HepG2 (cell line): ENCODE measurements at regions not wholly inside any gene's neighbourhood (a gene's known extent, or its start where the extent isn't known, plus 50 kb on each side); places are given as distances from the start of the nearest gene placed in this dataset.

Experiments used
- ATAC-seq: fragments of 200-7000 bp; cut with Tn5 transposase; 3 replicates; pipeline ENCODE4 v1.9.1; 2020; ENCODE audit warnings: mild to moderate bottlenecking, moderate library complexity
- BruUV-seq: library from RNA; stranded (reverse); fragments of 400-500 nt; replicated peaks from 2 replicates; lab custom pipeline; 2021; lab: Mats Ljungman, UMichigan
- CTCF ChIA-PET: fragments of 300-600 bp; formaldehyde crosslinking; extraction: SDS; loops from one replicate; lab custom pipeline; 2021; ENCODE audit warnings: low total read pairs, inconsistent platforms, low intra/inter-chr PET ratio; lab: Yijun Ruan, JAX
- POLR2A ChIA-PET: fragments of 350-600 bp; sonication (Branson Sonifier 250); formaldehyde crosslinking; loops from one replicate; lab custom pipeline; 2020; ENCODE audit warnings: antibody characterized with exemption, inconsistent platforms; lab: Yijun Ruan, JAX
- DNase-seq: peaks from one replicate; pipeline ENCODE4 v3.0.0-alpha.2; 2015; ENCODE audit warnings: low spot score
- FAIRE-seq: peaks from 3 replicates; lab custom pipeline; 2011; peaks lifted over from hg19 to GRCh38; lab: Jason Lieb, UNC
- H2AFZ ChIP-seq: one replicate; pipeline ENCODE4 v1.6.1; 2011; ENCODE audit warnings: low read length, inconsistent platforms
- H3K27ac ChIP-seq: fragments of 300-600 bp; 3 replicates; pipeline ENCODE4 v1.8.0; 2011; ENCODE audit warnings: mixed run types, mild to moderate bottlenecking, mixed read lengths, low read length, inconsistent platforms; ENCODE audit not compliant: insufficient read depth; ENCODE audit errors: extremely low read length
- H3K27me3 ChIP-seq, 2 experiments: fragments of 200-600 bp in 1 of 2; 2 replicates in 1 of 2; 3 replicates in 1 of 2; pipeline versions ENCODE4 v1.6.0 to v1.8.0; 2011; ENCODE audit warnings: low read length in 2 of 2, mild to moderate bottlenecking in 2 of 2, moderate library complexity in 2 of 2, inconsistent platforms in 1 of 2; ENCODE audit not compliant: insufficient read depth in 2 of 2, control insufficient read depth in 1 of 2
- H3K36me3 ChIP-seq, 2 experiments: fragments of 200-600 bp in 1 of 2; replicated peaks in 1 of 2; 2 replicates in 1 of 2; 3 replicates in 1 of 2; pipeline versions ENCODE4 v1.5.1 to v1.8.0; 2011; ENCODE audit warnings: low read length in 2 of 2, inconsistent platforms in 1 of 2; ENCODE audit not compliant: insufficient read depth in 2 of 2, control insufficient read depth in 1 of 2
- H3K4me1 ChIP-seq: 2 replicates; pipeline ENCODE4 v1.5.1; 2012; ENCODE audit warnings: low read length, inconsistent platforms; ENCODE audit not compliant: insufficient read depth
- H3K4me2 ChIP-seq: 2 replicates; pipeline ENCODE4 v1.6.0; 2011; ENCODE audit warnings: low read depth, low read length, inconsistent platforms
- H3K4me3 ChIP-seq, 3 experiments: fragments of 200-600 bp in 1 of 3; sonication (generic), shearing (Covaris generic) in 1 of 3; replicated peaks in 1 of 3; 2 replicates each; pipeline ENCODE4 v1.5.1; 2011 to 2016; ENCODE audit warnings: low read length in 3 of 3, inconsistent platforms in 2 of 3, low read depth in 2 of 3, mild to moderate bottlenecking in 2 of 3, control low read depth in 1 of 3, mixed read lengths in 1 of 3; ENCODE audit not compliant: insufficient read depth in 1 of 3
- H3K79me2 ChIP-seq: one replicate; pipeline ENCODE4 v1.6.1; 2011; ENCODE audit warnings: low read length, inconsistent platforms; ENCODE audit not compliant: insufficient read depth
- H3K9ac ChIP-seq: 2 replicates; pipeline ENCODE4 v1.6.0; 2011; ENCODE audit warnings: mild to moderate bottlenecking, low read depth, low read length, inconsistent platforms; ENCODE audit not compliant: insufficient read depth
- H3K9me3 ChIP-seq: 2 replicates; pipeline ENCODE4 v1.5.1; 2012; ENCODE audit warnings: mild to moderate bottlenecking, low read length
- H4K20me1 ChIP-seq: 2 replicates; pipeline ENCODE4 v1.6.0; 2011; ENCODE audit warnings: inconsistent platforms, mild to moderate bottlenecking, low read length, moderate library complexity; ENCODE audit not compliant: insufficient read depth
- CSRNP1 ChIP-seq: sonication (generic); formaldehyde crosslinking; IDR thresholded peaks from 2 replicates; pipeline ENCODE4 v1.8.1; 2023; ENCODE audit warnings: mild to moderate bottlenecking, missing genetic modification reagents
- DBP ChIP-seq: sonication (generic); formaldehyde crosslinking; IDR thresholded peaks from 2 replicates; pipeline ENCODE4 v1.4.0; 2020; ENCODE audit warnings: missing genetic modification reagents; ENCODE audit errors: not compliant biosample characterization
- FOSL1 ChIP-seq: sonication (generic); formaldehyde crosslinking; IDR thresholded peaks from 2 replicates; pipeline ENCODE4 v1.9.0; 2021; ENCODE audit warnings: missing genetic modification reagents, borderline replicate concordance
- GTF2F1 ChIP-seq: fragments of 150-350 bp; IDR thresholded peaks from 2 replicates; pipeline ENCODE4 v1.6.1; 2014; ENCODE audit warnings: low read length
- IRF1 ChIP-seq: sonication (generic); formaldehyde crosslinking; IDR thresholded peaks from 2 replicates; pipeline ENCODE4 v1.4.0; 2020; ENCODE audit warnings: low read depth, mild to moderate bottlenecking, missing genetic modification reagents
- MYNN ChIP-seq: sonication (generic); formaldehyde crosslinking; IDR thresholded peaks from 2 replicates; pipeline ENCODE4 v1.4.0; 2020; ENCODE audit warnings: mild to moderate bottlenecking, low read depth, missing genetic modification reagents
- ZNF318 ChIP-seq: sonication (generic); formaldehyde crosslinking; IDR thresholded peaks from 2 replicates; pipeline ENCODE4 v1.4.0; 2020; ENCODE audit warnings: mild to moderate bottlenecking, missing genetic modification reagents
- ZNF33A ChIP-seq: sonication (generic); formaldehyde crosslinking; IDR thresholded peaks from 2 replicates; pipeline ENCODE4 v1.5.1; 2020; ENCODE audit warnings: missing genetic modification reagents, mild to moderate bottlenecking, moderate library complexity, borderline replicate concordance
- ZNF530 ChIP-seq: sonication (generic); formaldehyde crosslinking; IDR thresholded peaks from 2 replicates; pipeline ENCODE4 v1.5.0; 2020; ENCODE audit warnings: low read depth, mild to moderate bottlenecking, missing genetic modification reagents
- ZNF761 ChIP-seq: sonication (generic); formaldehyde crosslinking; conservative IDR thresholded peaks from 2 replicates; pipeline ENCODE4 v1.4.0; 2020; ENCODE audit warnings: mild to moderate bottlenecking, missing genetic modification reagents
- WGBS: methylation state at CpG from one replicate; pipeline ENCODE4 v1.1.6; 2017; ENCODE audit warnings: low lambda C conversion rate; 5-methylcytosine and 5-hydroxymethylcytosine counted together
- in situ Hi-C: cut with HindIII; loops from 2 replicates; pipeline ENCODE4 v1.10.0; 2017; ENCODE audit warnings: low pct_unique_long_range_greater_than_20kb; ENCODE audit not compliant: extremely low pct_ligation_motif_present
- intact Hi-C: fragments of 100-400 bp; cut with micrococcal nuclease; formaldehyde crosslinking; loops from one replicate; pipeline ENCODE4 v1.10.0; 2022; ENCODE audit not compliant: unreplicated experiment

- H3K79me2 ChIP-seq, result no peaks in the 10 kb centered on the region
- no peaks in the 10 kb centered on the region for H3K27me3 ChIP-seq
- no peaks in the 10 kb centered on the region for H3K9me3 ChIP-seq
- peaks cover 26% of the 10 kb centered on the region for H3K4me1 ChIP-seq
- WGBS, result 94% methylated on average over 1 of the region's 1 CpG
- H3K27ac ChIP-seq, result no peak overlapping the region
- in situ Hi-C loops (no loop called here), intact Hi-C loops (loop anchor here (2.0 kb wide), 1 partner anchor 347 kb away; no protein-coding TSS in a partner anchor)
- POLR2A ChIA-PET, result interaction anchor here (1.0 to 1.2 kb wide), 2 partner anchors 150 to 261 kb away, joined by 3 to 4 read pairs; no protein-coding TSS in a partner anchor
- H3K4me3 ChIP-seq, result no peak overlapping the region
- no peak for FAIRE-seq
- TF ChIP-seq MYNN (CRISPR knock-in tag), result no peak
- no peak for TF ChIP-seq DBP (CRISPR knock-in tag)
- no peak for TF ChIP-seq GTF2F1
- no peak for TF ChIP-seq IRF1 (CRISPR knock-in tag)
- no peak for TF ChIP-seq CSRNP1 (CRISPR knock-in tag)
- no peak for TF ChIP-seq FOSL1
- TF ChIP-seq ZNF761 (CRISPR knock-in tag), result no peak
- TF ChIP-seq ZNF530 (CRISPR knock-in tag), result no peak
- no peak for TF ChIP-seq ZNF33A (CRISPR knock-in tag)
- TF ChIP-seq ZNF318 (CRISPR knock-in tag), result no peak
- H3K9ac ChIP-seq, result no peak overlapping the region
- H3K4me2 ChIP-seq, result no peak overlapping the region
- no peaks in the 10 kb centered on the region; a peak in 1 of 5 replicates for H3K36me3 ChIP-seq
- DNase-seq, result no peak
- no peaks in the 10 kb centered on the region for H4K20me1 ChIP-seq
- CTCF ChIA-PET, result no interaction called here
- H2AFZ ChIP-seq, result no peak overlapping the region
- BruUV-seq, result no TSS peak
- ATAC-seq, result no peak
Measured at GRCh38 chr12:46674129-46674528, 151.7 kb downstream of the SLC38A4 start.
